ENCODE measurements at regions not wholly inside any gene's neighbourhood (a gene's known extent, or its start where the extent isn't known, plus 50 kb on each side); places are given as distances from the start of the nearest gene placed in this dataset.

DNA sequence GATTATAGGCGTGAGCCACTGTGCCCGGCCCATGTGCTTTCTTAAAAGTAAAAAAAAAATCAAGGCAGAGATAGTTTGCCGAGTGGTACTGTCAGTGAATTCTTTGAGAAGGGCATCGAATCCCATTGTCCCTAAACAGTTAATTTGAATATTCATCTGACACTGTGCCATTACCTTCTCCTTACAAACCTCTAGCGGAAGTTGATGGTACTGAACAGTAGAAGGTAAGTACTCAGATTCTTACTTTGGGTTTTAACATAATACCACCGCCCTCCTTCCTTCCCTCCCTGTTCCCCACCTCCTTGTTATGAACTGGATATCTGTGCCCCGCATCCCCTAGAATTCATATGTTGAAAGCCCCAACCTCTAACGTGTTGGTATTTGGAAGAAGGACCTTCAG lies 58.2 kb upstream of the CLMP start:
- H3K27me3 Mint-ChIP-seq (ENCODE audit: low read depth in 3 of 3) = peaks cover 5 to 10% (median 6%) of the 10 kb centered on the region in 3 donors
- Histone ChIP-seq H3K4me2 (replicated peaks; ENCODE audit: extremely low read depth, low read length, poor library complexity, severe bottlenecking) (no peak overlapping the region), H3K4me1 (ENCODE audit: control insufficient read depth in 1 of 2, insufficient read depth in 2 of 2, low read length in 2 of 2) (no peaks in the 10 kb centered on the region), H3K27ac (ENCODE audit: low read depth in 1 of 2, low read length in 2 of 2) (no peak overlapping the region), H4K20me1 (ENCODE audit: insufficient read depth, low read length) (no peaks in the 10 kb centered on the region), H3K9me3 (replicated peaks in 1 of 2; ENCODE audit: control insufficient read depth in 1 of 2, insufficient read depth in 1 of 2, low read length in 2 of 2) (peaks cover 2% of the 10 kb centered on the region in 2 donors), H2AFZ (ENCODE audit: insufficient read depth, low read depth, low read length, poor library complexity, severe bottlenecking) (no peak overlapping the region), H3K9ac (ENCODE audit: insufficient read depth, low read length, poor library complexity, severe bottlenecking) (no peak overlapping the region), H3K36me3 (replicated peaks in 1 of 2; ENCODE audit: control insufficient read depth in 1 of 2, insufficient read depth in 2 of 2, low read length in 2 of 2) (no peaks in the 10 kb centered on the region), H3K4me3 (replicated peaks in 1 of 3; ENCODE audit: low read depth in 2 of 3, low read length in 3 of 3) (no peak overlapping the region), H3K27me3 (ENCODE audit: control insufficient read depth in 2 of 2, insufficient read depth in 2 of 2, low read length in 2 of 2) (no peaks in the 10 kb centered on the region), H3K79me2 (ENCODE audit: insufficient read depth, low read length) (no peaks in the 10 kb centered on the region)
- H3K4me3 Mint-ChIP-seq = no peak overlapping the region
- peak overlapping the region in 1 of 7 donors; percentile 12 for H3K27ac Mint-ChIP-seq
- WGBS (ENCODE audit: insufficient coverage) = 100% methylated on average over 2 of the region's 8 CpGs
- intact Hi-C loops (cut with micrococcal nuclease) = no loop called here
- TF ChIP-seq, protein P1, sequence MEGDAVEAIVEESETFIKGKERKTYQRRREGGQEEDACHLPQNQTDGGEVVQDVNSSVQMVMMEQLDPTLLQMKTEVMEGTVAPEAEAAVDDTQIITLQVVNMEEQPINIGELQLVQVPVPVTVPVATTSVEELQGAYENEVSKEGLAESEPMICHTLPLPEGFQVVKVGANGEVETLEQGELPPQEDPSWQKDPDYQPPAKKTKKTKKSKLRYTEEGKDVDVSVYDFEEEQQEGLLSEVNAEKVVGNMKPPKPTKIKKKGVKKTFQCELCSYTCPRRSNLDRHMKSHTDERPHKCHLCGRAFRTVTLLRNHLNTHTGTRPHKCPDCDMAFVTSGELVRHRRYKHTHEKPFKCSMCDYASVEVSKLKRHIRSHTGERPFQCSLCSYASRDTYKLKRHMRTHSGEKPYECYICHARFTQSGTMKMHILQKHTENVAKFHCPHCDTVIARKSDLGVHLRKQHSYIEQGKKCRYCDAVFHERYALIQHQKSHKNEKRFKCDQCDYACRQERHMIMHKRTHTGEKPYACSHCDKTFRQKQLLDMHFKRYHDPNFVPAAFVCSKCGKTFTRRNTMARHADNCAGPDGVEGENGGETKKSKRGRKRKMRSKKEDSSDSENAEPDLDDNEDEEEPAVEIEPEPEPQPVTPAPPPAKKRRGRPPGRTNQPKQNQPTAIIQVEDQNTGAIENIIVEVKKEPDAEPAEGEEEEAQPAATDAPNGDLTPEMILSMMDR (IDR thresholded peaks at IDR 0.05) = no peak
- DNase-seq = no peak
- H3K4me1 Mint-ChIP-seq = no peaks in the 10 kb centered on the region
- no peaks in the 10 kb centered on the region for H3K36me3 Mint-ChIP-seq
- H3K9me3 Mint-ChIP-seq = peaks cover 0 to 4% (median 2%) of the 10 kb centered on the region in 7 donors

DNA sequence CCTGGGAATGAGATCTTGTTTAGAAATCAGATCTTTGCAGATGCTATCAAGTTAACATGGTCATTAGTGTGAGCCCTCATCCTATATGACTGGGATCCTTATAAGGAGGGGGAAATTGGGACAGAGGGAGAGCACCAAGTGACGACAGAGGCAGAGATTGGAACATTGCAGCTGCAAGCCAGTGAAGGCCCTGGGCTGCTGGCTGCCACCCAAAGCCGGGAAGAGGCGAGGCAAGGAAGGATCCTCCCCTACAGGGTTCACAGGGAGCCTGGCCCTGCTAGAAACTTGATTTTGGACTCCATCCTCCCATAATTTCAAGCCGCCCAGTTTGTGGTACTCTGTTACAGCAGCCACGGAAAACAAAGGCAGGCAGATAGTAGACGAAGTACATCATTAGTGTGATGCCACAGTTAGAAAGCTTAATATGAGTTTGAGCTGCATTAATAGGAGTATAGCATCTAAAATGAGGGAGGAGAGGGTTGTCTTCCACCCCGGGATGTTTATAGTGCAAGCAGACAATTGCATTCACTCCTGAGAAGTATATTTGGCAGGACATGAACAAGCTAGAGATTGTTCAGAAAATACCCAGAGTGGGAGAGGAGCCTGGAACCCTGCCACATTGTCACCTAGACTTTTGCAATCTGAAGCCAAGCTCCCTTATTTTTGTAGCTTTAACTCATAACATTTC lies 56.8 kb upstream of the CLMP start:
- Histone ChIP-seq H3K4me3 (replicated peaks in 1 of 3; ENCODE audit: low read depth in 2 of 3, low read length in 3 of 3) (no peak overlapping the region), H2AFZ (ENCODE audit: insufficient read depth, low read depth, low read length, poor library complexity, severe bottlenecking) (no peak overlapping the region), H3K4me2 (replicated peaks; ENCODE audit: extremely low read depth, low read length, poor library complexity, severe bottlenecking) (no peak overlapping the region), H3K9me3 (replicated peaks in 1 of 2; ENCODE audit: control insufficient read depth in 1 of 2, insufficient read depth in 1 of 2, low read length in 2 of 2) (no peaks in the 10 kb centered on the region), H3K79me2 (ENCODE audit: insufficient read depth, low read length) (no peaks in the 10 kb centered on the region), H3K36me3 (replicated peaks in 1 of 2; ENCODE audit: control insufficient read depth in 1 of 2, insufficient read depth in 2 of 2, low read length in 2 of 2) (no peaks in the 10 kb centered on the region), H3K27ac (ENCODE audit: low read depth in 1 of 2, low read length in 2 of 2) (no peak overlapping the region), H3K27me3 (ENCODE audit: control insufficient read depth in 2 of 2, insufficient read depth in 2 of 2, low read length in 2 of 2) (no peaks in the 10 kb centered on the region), H3K9ac (ENCODE audit: insufficient read depth, low read length, poor library complexity, severe bottlenecking) (no peak overlapping the region), H4K20me1 (ENCODE audit: insufficient read depth, low read length) (no peaks in the 10 kb centered on the region), H3K4me1 (ENCODE audit: control insufficient read depth in 1 of 2, insufficient read depth in 2 of 2, low read length in 2 of 2) (no peaks in the 10 kb centered on the region)
- Mint-ChIP-seq H3K36me3 (no peaks in the 10 kb centered on the region), H3K4me3 (no peak overlapping the region), H3K4me1 (peaks cover 6% of the 10 kb centered on the region), H3K27me3 (ENCODE audit: low read depth in 3 of 3) (peaks cover 8 to 16% (median 8%) of the 10 kb centered on the region in 3 donors), H3K27ac (no peak overlapping the region), H3K9me3 (peaks cover 0 to 2% (median 0%) of the 10 kb centered on the region in 7 donors)
- TF ChIP-seq, protein P1 (IDR thresholded peaks at IDR 0.05) = no peak
- 90% methylated on average over 6 of the region's 7 CpGs for WGBS (ENCODE audit: insufficient coverage)
- intact Hi-C loops (cut with micrococcal nuclease) = loop anchor here in 1 of 2 donors (2.0 kb wide), 1 partner anchor 143 kb away; no protein-coding TSS in a partner anchor
- no peak for DNase-seq

Data from CD14-positive monocyte (primary cell).